WTC11 (cell line): ENCODE measurements at regions not wholly inside any gene's neighbourhood (a gene's known extent, or its start where the extent isn't known, plus 50 kb on each side); places are given as distances from the start of the nearest gene placed in this dataset.

ENCODE experiments used
- ATAC-seq: fragments of 200-7000 bp; cut with Tn5 transposase; 2 replicates; pipeline ENCODE4 v1.10.0; 2021; ENCODE audit warnings: mild to moderate bottlenecking, moderate library complexity
- CTCF ChIA-PET: fragments of 300-600 bp; sonication (Branson Sonifier 250); formaldehyde crosslinking; loops from one replicate; lab custom pipeline; 2021; ENCODE audit warnings: antibody characterized with exemption; lab: Charles Lee
- POLR2A ChIA-PET: fragments of 350-600 bp; sonication (Branson Sonifier 250); formaldehyde crosslinking; loops from one replicate; lab custom pipeline; 2021; ENCODE audit warnings: antibody characterized with exemption; lab: Charles Lee
- DNase-seq: peaks from one replicate; pipeline ENCODE4 v3.0.0; 2021; ENCODE audit warnings: low spot score
- H3K27ac Mint-ChIP-seq: 2 replicates; pipeline ENCODE4 v1.8.0; 2021; ENCODE audit warnings: mixed read lengths
- H3K27me3 Mint-ChIP-seq: 2 replicates; pipeline ENCODE4 v1.8.0; 2021; ENCODE audit warnings: low read depth, mild to moderate bottlenecking, moderate library complexity, mixed read lengths
- H3K36me3 Mint-ChIP-seq: 2 replicates; pipeline ENCODE4 v1.8.0; 2021; ENCODE audit warnings: mixed read lengths
- H3K4me1 Mint-ChIP-seq: 2 replicates; pipeline ENCODE4 v1.8.0; 2022; ENCODE audit warnings: mixed read lengths
- H3K4me3 Mint-ChIP-seq: 2 replicates; pipeline ENCODE4 v1.8.0; 2021; ENCODE audit warnings: mild to moderate bottlenecking, moderate library complexity, mixed read lengths
- H3K9me3 Mint-ChIP-seq: 2 replicates; pipeline ENCODE4 v1.8.0; 2021; ENCODE audit warnings: mixed read lengths
- CBFB ChIP-seq: sonication (generic); formaldehyde crosslinking; IDR thresholded peaks from 2 replicates; pipeline ENCODE4 v1.8.1; 2022; ENCODE audit warnings: mild to moderate bottlenecking, low read depth, missing genetic modification reagents
- CREB1 ChIP-seq: sonication (generic); formaldehyde crosslinking; IDR thresholded peaks from 2 replicates; pipeline ENCODE4 v1.8.0; 2023; ENCODE audit warnings: mild to moderate bottlenecking, missing genetic modification reagents
- EMX1 ChIP-seq: fragments of 250-450 bp; sonication (Bioruptor Pico); IDR thresholded peaks from 2 replicates; pipeline ENCODE4 v1.8.0; 2021; ENCODE audit warnings: mild to moderate bottlenecking
- HMGA2 ChIP-seq: fragments of 250-450 bp; sonication (Bioruptor Pico); IDR thresholded peaks from 2 replicates; pipeline ENCODE4 v1.4.0; 2021; ENCODE audit warnings: mild to moderate bottlenecking, moderate library complexity
- JAZF1 ChIP-seq: fragments of 250-450 bp; sonication (Bioruptor Pico); IDR thresholded peaks from 2 replicates; pipeline ENCODE4 v1.9.0; 2021; ENCODE audit warnings: moderate library complexity, mild to moderate bottlenecking, inconsistent platforms
- SMAD4 ChIP-seq: sonication (generic); formaldehyde crosslinking; IDR thresholded peaks from 2 replicates; pipeline ENCODE4 v1.8.0; 2022; ENCODE audit warnings: mild to moderate bottlenecking, missing genetic modification reagents
- SOX15 ChIP-seq: fragments of 250-450 bp; sonication (Bioruptor Pico); IDR thresholded peaks from 2 replicates; pipeline ENCODE4 v1.9.0; 2021; ENCODE audit warnings: mild to moderate bottlenecking
- TEAD4 ChIP-seq: sonication (generic); formaldehyde crosslinking; IDR thresholded peaks from 2 replicates; pipeline ENCODE4 v1.8.0; 2022; ENCODE audit warnings: mild to moderate bottlenecking, missing genetic modification reagents
- ZNF121 ChIP-seq: sonication (generic); formaldehyde crosslinking; IDR thresholded peaks from 2 replicates; pipeline ENCODE4 v1.8.0; 2023; ENCODE audit warnings: missing genetic modification reagents
- ZNF219 ChIP-seq: sonication (generic); formaldehyde crosslinking; IDR thresholded peaks from 2 replicates; pipeline ENCODE4 v1.8.0; 2023; ENCODE audit warnings: missing genetic modification reagents, mild to moderate bottlenecking, borderline replicate concordance
- ZNF232 ChIP-seq: sonication (generic); formaldehyde crosslinking; IDR thresholded peaks from 2 replicates; pipeline ENCODE4 v1.8.0; 2022; ENCODE audit warnings: mild to moderate bottlenecking, missing genetic modification reagents
- ZNF671 ChIP-seq: fragments of 250-450 bp; sonication (Bioruptor Pico); IDR thresholded peaks from 2 replicates; pipeline ENCODE4 v1.8.0; 2021; ENCODE audit warnings: mild to moderate bottlenecking
- TF ChIP-seq, protein P1 (sequence below): fragments of 250-450 bp; sonication (Bioruptor Pico); IDR thresholded peaks from 2 replicates; pipeline ENCODE4 v1.9.0; 2021; ENCODE audit warnings: moderate library complexity, mild to moderate bottlenecking, inconsistent platforms, borderline replicate concordance
- TF ChIP-seq, protein P2 (sequence below): sonication (generic); formaldehyde crosslinking; IDR thresholded peaks from 2 replicates; pipeline ENCODE4 v1.8.1; 2022; ENCODE audit warnings: mild to moderate bottlenecking, moderate library complexity, missing genetic modification reagents
- TF ChIP-seq, protein P3 (sequence below): sonication (generic); formaldehyde crosslinking; IDR thresholded peaks from 2 replicates; pipeline ENCODE4 v1.8.0; 2022; ENCODE audit warnings: missing genetic modification reagents
- TF ChIP-seq, protein P4 (sequence below): fragments of 250-450 bp; sonication (Bioruptor Pico); IDR thresholded peaks from 2 replicates; pipeline ENCODE4 v1.8.0; 2021; ENCODE audit warnings: mild to moderate bottlenecking
- TF ChIP-seq, protein P5 (sequence below): sonication (generic); formaldehyde crosslinking; IDR thresholded peaks from 2 replicates; pipeline ENCODE4 v1.8.1; 2023; ENCODE audit warnings: mild to moderate bottlenecking, moderate library complexity, missing genetic modification reagents
- TF ChIP-seq, protein P6 (sequence below): fragments of 250-450 bp; sonication (Bioruptor Pico); IDR thresholded peaks from 2 replicates; pipeline ENCODE4 v1.9.0; 2021; ENCODE audit warnings: mild to moderate bottlenecking, borderline replicate concordance
- TF ChIP-seq, protein P7 (sequence below): sonication (generic); formaldehyde crosslinking; IDR thresholded peaks from 2 replicates; pipeline ENCODE4 v1.8.0; 2022; ENCODE audit warnings: mild to moderate bottlenecking, missing genetic modification reagents

DNA sequence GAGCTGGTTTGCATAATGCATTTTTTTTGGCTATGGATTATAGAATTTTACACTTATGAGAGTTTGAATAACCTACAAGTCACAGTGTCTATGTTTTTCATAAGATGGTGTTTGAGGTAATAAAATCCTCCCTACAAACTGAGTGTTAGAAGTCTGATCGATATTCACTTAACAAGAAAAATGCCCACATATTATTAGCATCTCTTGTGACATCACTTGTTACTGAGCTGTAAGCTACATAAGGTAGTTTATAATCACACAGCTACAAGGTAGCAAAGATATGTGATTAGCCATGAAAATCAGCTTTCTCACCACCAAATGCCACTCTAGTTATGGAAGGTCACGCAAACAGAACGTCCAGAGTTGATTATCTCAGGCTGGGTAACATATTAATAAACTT is 669.6 kb downstream of the PCDH18 start (continued):
- TF ChIP-seq, protein P1, sequence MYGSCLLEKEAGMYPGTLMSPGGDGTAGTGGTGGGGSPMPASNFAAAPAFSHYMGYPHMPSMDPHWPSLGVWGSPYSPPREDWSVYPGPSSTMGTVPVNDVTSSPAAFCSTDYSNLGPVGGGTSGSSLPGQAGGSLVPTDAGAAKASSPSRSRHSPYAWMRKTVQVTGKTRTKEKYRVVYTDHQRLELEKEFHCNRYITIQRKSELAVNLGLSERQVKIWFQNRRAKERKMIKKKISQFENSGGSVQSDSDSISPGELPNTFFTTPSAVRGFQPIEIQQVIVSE: no peak
- TF ChIP-seq, protein P2, sequence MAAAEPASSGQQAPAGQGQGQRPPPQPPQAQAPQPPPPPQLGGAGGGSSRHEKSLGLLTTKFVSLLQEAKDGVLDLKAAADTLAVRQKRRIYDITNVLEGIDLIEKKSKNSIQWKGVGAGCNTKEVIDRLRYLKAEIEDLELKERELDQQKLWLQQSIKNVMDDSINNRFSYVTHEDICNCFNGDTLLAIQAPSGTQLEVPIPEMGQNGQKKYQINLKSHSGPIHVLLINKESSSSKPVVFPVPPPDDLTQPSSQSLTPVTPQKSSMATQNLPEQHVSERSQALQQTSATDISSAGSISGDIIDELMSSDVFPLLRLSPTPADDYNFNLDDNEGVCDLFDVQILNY (CRISPR knock-in tag): no peak
- TF ChIP-seq CBFB (CRISPR knock-in tag) (no peak), ZNF671 (no peak), CREB1 (CRISPR knock-in tag) (no peak), HMGA2 (CRISPR knock-in tag) (no peak)
- TF ChIP-seq, protein P3, sequence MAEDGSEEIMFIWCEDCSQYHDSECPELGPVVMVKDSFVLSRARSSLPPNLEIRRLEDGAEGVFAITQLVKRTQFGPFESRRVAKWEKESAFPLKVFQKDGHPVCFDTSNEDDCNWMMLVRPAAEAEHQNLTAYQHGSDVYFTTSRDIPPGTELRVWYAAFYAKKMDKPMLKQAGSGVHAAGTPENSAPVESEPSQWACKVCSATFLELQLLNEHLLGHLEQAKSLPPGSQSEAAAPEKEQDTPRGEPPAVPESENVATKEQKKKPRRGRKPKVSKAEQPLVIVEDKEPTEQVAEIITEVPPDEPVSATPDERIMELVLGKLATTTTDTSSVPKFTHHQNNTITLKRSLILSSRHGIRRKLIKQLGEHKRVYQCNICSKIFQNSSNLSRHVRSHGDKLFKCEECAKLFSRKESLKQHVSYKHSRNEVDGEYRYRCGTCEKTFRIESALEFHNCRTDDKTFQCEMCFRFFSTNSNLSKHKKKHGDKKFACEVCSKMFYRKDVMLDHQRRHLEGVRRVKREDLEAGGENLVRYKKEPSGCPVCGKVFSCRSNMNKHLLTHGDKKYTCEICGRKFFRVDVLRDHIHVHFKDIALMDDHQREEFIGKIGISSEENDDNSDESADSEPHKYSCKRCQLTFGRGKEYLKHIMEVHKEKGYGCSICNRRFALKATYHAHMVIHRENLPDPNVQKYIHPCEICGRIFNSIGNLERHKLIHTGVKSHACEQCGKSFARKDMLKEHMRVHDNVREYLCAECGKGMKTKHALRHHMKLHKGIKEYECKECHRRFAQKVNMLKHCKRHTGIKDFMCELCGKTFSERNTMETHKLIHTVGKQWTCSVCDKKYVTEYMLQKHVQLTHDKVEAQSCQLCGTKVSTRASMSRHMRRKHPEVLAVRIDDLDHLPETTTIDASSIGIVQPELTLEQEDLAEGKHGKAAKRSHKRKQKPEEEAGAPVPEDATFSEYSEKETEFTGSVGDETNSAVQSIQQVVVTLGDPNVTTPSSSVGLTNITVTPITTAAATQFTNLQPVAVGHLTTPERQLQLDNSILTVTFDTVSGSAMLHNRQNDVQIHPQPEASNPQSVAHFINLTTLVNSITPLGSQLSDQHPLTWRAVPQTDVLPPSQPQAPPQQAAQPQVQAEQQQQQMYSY: no peak
- TF ChIP-seq, protein P4, sequence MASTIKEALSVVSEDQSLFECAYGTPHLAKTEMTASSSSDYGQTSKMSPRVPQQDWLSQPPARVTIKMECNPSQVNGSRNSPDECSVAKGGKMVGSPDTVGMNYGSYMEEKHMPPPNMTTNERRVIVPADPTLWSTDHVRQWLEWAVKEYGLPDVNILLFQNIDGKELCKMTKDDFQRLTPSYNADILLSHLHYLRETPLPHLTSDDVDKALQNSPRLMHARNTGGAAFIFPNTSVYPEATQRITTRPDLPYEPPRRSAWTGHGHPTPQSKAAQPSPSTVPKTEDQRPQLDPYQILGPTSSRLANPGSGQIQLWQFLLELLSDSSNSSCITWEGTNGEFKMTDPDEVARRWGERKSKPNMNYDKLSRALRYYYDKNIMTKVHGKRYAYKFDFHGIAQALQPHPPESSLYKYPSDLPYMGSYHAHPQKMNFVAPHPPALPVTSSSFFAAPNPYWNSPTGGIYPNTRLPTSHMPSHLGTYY (CRISPR knock-in tag): no peak
- TF ChIP-seq, protein P5, sequence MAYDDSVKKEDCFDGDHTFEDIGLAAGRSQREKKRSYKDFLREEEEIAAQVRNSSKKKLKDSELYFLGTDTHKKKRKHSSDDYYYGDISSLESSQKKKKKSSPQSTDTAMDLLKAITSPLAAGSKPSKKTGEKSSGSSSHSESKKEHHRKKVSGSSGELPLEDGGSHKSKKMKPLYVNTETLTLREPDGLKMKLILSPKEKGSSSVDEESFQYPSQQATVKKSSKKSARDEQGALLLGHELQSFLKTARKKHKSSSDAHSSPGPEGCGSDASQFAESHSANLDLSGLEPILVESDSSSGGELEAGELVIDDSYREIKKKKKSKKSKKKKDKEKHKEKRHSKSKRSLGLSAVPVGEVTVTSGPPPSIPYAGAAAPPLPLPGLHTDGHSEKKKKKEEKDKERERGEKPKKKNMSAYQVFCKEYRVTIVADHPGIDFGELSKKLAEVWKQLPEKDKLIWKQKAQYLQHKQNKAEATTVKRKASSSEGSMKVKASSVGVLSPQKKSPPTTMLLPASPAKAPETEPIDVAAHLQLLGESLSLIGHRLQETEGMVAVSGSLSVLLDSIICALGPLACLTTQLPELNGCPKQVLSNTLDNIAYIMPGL (CRISPR knock-in tag): no peak
- TF ChIP-seq, protein P6, sequence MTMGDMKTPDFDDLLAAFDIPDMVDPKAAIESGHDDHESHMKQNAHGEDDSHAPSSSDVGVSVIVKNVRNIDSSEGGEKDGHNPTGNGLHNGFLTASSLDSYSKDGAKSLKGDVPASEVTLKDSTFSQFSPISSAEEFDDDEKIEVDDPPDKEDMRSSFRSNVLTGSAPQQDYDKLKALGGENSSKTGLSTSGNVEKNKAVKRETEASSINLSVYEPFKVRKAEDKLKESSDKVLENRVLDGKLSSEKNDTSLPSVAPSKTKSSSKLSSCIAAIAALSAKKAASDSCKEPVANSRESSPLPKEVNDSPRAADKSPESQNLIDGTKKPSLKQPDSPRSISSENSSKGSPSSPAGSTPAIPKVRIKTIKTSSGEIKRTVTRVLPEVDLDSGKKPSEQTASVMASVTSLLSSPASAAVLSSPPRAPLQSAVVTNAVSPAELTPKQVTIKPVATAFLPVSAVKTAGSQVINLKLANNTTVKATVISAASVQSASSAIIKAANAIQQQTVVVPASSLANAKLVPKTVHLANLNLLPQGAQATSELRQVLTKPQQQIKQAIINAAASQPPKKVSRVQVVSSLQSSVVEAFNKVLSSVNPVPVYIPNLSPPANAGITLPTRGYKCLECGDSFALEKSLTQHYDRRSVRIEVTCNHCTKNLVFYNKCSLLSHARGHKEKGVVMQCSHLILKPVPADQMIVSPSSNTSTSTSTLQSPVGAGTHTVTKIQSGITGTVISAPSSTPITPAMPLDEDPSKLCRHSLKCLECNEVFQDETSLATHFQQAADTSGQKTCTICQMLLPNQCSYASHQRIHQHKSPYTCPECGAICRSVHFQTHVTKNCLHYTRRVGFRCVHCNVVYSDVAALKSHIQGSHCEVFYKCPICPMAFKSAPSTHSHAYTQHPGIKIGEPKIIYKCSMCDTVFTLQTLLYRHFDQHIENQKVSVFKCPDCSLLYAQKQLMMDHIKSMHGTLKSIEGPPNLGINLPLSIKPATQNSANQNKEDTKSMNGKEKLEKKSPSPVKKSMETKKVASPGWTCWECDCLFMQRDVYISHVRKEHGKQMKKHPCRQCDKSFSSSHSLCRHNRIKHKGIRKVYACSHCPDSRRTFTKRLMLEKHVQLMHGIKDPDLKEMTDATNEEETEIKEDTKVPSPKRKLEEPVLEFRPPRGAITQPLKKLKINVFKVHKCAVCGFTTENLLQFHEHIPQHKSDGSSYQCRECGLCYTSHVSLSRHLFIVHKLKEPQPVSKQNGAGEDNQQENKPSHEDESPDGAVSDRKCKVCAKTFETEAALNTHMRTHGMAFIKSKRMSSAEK (CRISPR knock-in tag): no peak
- TF ChIP-seq, protein P7, sequence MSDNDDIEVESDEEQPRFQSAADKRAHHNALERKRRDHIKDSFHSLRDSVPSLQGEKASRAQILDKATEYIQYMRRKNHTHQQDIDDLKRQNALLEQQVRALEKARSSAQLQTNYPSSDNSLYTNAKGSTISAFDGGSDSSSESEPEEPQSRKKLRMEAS (CRISPR knock-in tag): no peak

DNA sequence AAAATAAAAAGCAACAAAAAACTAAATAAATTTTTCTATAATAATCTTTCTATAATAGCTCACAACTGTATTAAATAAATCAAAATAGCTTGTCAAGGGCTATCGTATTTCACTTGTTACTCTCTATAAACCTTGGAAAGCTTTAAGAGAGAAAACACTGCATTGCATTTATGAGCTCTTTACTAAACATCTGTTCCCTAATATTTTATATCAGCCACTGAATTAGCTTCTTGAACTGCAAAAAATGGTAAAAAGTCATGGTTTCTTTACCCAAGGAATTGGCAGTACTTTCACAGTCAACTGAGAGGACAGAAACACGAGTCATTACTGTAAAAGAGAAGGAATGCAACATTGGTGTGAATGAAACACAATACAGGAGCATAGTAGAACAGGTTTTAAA is 671.2 kb downstream of the PCDH18 start:
- CTCF ChIA-PET: interaction anchor here (0.6 kb wide), 1 partner anchor 38 kb away, joined by 3 read pairs; no protein-coding TSS in a partner anchor
- H3K9me3 Mint-ChIP-seq: no peaks in the 10 kb centered on the region
- DNase-seq (no peak), ATAC-seq (no peak)
- no peak overlapping the region for H3K27ac Mint-ChIP-seq
- peaks cover 33% of the 10 kb centered on the region for H3K4me1 Mint-ChIP-seq
- no peaks in the 10 kb centered on the region for H3K36me3 Mint-ChIP-seq
- H3K4me3 Mint-ChIP-seq: no peak overlapping the region
- POLR2A ChIA-PET: no interaction called here
- no peaks in the 10 kb centered on the region for H3K27me3 Mint-ChIP-seq
- TF ChIP-seq JAZF1 (CRISPR knock-in tag) (no peak), EMX1 (CRISPR knock-in tag) (no peak), SOX15 (CRISPR knock-in tag) (no peak), ZNF219 (no peak), SMAD4 (no peak), ZNF232 (no peak), ZNF121 (CRISPR knock-in tag) (no peak), TEAD4 (CRISPR knock-in tag) (no peak)
- TF ChIP-seq, protein P6 (CRISPR knock-in tag): no peak
